ENCODE measurements at regions not wholly inside any gene's neighbourhood (a gene's known extent, or its start where the extent isn't known, plus 50 kb on each side); places are given as distances from the start of the nearest gene placed in this dataset.

DNA sequence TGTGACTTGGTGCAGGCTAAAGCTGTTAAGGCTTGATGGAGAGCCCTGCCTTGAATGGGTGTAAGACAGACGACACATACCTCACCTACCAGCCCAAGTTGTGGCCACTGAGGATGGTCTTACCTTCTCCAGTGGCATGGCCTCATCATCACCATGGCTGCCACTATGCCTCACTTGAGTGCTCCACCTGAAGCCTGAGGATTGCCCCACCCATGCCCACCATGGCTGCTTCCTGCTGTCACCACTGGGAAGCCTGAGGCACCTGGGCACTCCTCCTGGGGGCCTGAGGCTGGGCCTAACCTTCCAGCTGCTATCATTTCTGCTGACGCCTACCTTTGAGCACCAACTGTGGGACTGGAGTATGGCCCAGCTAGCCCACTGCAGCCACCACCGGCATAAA lies 1605.7 kb upstream of the FLRT2 start:
- TF ChIP-seq, protein P1, sequence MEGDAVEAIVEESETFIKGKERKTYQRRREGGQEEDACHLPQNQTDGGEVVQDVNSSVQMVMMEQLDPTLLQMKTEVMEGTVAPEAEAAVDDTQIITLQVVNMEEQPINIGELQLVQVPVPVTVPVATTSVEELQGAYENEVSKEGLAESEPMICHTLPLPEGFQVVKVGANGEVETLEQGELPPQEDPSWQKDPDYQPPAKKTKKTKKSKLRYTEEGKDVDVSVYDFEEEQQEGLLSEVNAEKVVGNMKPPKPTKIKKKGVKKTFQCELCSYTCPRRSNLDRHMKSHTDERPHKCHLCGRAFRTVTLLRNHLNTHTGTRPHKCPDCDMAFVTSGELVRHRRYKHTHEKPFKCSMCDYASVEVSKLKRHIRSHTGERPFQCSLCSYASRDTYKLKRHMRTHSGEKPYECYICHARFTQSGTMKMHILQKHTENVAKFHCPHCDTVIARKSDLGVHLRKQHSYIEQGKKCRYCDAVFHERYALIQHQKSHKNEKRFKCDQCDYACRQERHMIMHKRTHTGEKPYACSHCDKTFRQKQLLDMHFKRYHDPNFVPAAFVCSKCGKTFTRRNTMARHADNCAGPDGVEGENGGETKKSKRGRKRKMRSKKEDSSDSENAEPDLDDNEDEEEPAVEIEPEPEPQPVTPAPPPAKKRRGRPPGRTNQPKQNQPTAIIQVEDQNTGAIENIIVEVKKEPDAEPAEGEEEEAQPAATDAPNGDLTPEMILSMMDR (IDR thresholded peaks at IDR 0.05): no peak
- no peaks in the 10 kb centered on the region for H3K4me1 Mint-ChIP-seq
- no peaks in the 10 kb centered on the region for H3K4me1 ChIP-seq (ENCODE audit: control insufficient read depth, insufficient read depth, low read length)
- H3K36me3 ChIP-seq (ENCODE audit: control insufficient read depth, insufficient read depth, low read length): no peaks in the 10 kb centered on the region
- no peak overlapping the region for H3K4me3 Mint-ChIP-seq
- H3K27me3 ChIP-seq (ENCODE audit: control insufficient read depth, insufficient read depth, low read length): no peaks in the 10 kb centered on the region
- H3K27ac ChIP-seq (ENCODE audit: low read length): no peak overlapping the region
- intact Hi-C loops (cut with micrococcal nuclease): no loop called here
- ATAC-seq (no peak), DNase-seq (no peak)
- 84% methylated on average over 3 of the region's 3 CpGs for WGBS (ENCODE audit: insufficient coverage)
- H3K4me3 ChIP-seq (ENCODE audit: low read length): no peak overlapping the region
- H3K36me3 Mint-ChIP-seq: no peaks in the 10 kb centered on the region
- peaks cover 8% of the 10 kb centered on the region for H3K9me3 ChIP-seq (ENCODE audit: control insufficient read depth, insufficient read depth, low read length)
- H3K27ac Mint-ChIP-seq: no peak overlapping the region
- H3K27me3 Mint-ChIP-seq (ENCODE audit: low read depth in 2 of 2): no peaks in the 10 kb centered on the region
- H3K9me3 Mint-ChIP-seq: peaks cover 6% of the 10 kb centered on the region in 2 donors

DNA sequence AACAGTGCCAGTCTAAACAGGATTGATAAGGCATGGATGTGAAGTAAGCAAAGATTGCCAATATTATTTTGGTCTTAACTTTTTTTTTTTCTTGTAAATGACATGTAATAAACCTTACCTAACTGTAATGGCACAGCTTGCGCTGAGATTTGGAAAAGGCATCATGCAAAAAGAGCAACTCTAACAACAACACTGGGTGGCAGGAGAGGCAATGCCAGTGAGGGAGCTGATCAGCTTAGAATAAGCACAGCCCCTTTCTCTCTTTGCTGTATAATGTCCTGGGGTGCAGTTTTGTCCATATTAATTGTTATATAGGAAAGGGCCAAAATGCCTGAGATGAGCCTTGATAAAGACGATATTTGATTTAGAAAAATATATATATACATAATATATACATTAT lies 1589.7 kb upstream of the FLRT2 start:
- H3K4me1 ChIP-seq (ENCODE audit: control insufficient read depth, insufficient read depth, low read length): no peaks in the 10 kb centered on the region
- Mint-ChIP-seq H3K9me3 (peaks cover 6 to 8% of the 10 kb centered on the region in 2 donors), H3K27me3 (ENCODE audit: low read depth in 2 of 2) (no peaks in the 10 kb centered on the region), H3K4me1 (no peaks in the 10 kb centered on the region), H3K27ac (no peak overlapping the region), H3K36me3 (no peaks in the 10 kb centered on the region), H3K4me3 (no peak overlapping the region)
- H3K4me3 ChIP-seq (ENCODE audit: low read length): no peak overlapping the region
- TF ChIP-seq, protein P1 (IDR thresholded peaks at IDR 0.05): no peak
- H3K27me3 ChIP-seq (ENCODE audit: control insufficient read depth, insufficient read depth, low read length): no peaks in the 10 kb centered on the region
- DNase-seq (no peak), ATAC-seq (no peak)
- H3K9me3 ChIP-seq (ENCODE audit: control insufficient read depth, insufficient read depth, low read length): peaks cover 7% of the 10 kb centered on the region
- intact Hi-C loops (cut with micrococcal nuclease): no loop called here
- H3K27ac ChIP-seq (ENCODE audit: low read length): no peak overlapping the region
- H3K36me3 ChIP-seq (ENCODE audit: control insufficient read depth, insufficient read depth, low read length): no peaks in the 10 kb centered on the region
- 100% methylated on average over 1 of the region's 2 CpGs for WGBS (ENCODE audit: insufficient coverage)

DNA sequence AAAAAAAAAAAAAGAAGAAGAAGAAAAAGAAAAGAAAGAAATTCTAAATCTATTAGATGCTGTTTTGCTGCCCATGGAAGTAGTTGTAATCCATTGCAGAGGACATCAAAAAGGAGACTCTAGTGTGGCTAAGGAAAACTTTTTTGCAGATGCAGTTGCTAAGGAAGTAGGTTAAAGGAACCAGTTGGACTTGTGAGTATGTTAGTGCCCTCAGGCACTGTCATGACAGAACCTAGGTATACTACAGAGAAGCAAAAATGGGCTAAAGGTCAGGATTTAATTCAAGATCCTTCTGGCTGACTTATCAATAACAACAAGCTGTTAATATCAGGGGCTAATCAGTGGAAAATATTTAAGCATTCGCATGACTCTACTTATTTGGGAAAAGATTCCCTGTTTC lies 1571.6 kb upstream of the FLRT2 start:
- Histone ChIP-seq H3K27ac (ENCODE audit: low read length) (no peak overlapping the region), H3K4me1 (ENCODE audit: control insufficient read depth, insufficient read depth, low read length) (no peaks in the 10 kb centered on the region), H3K4me3 (ENCODE audit: low read length) (no peak overlapping the region), H3K36me3 (ENCODE audit: control insufficient read depth, insufficient read depth, low read length) (no peaks in the 10 kb centered on the region), H3K9me3 (ENCODE audit: control insufficient read depth, insufficient read depth, low read length) (no peaks in the 10 kb centered on the region), H3K27me3 (ENCODE audit: control insufficient read depth, insufficient read depth, low read length) (no peaks in the 10 kb centered on the region)
- intact Hi-C loops (cut with micrococcal nuclease): no loop called here
- H3K36me3 Mint-ChIP-seq: no peaks in the 10 kb centered on the region
- DNase-seq: no peak
- no peaks in the 10 kb centered on the region for H3K27me3 Mint-ChIP-seq (ENCODE audit: low read depth in 2 of 2)
- no peaks in the 10 kb centered on the region for H3K4me1 Mint-ChIP-seq
- 100% methylated on average over 1 of the region's 1 CpG for WGBS (ENCODE audit: insufficient coverage)
- no peak overlapping the region for H3K27ac Mint-ChIP-seq
- TF ChIP-seq, protein P1 (IDR thresholded peaks at IDR 0.05): no peak
- peaks cover 0 to 2% of the 10 kb centered on the region in 2 donors for H3K9me3 Mint-ChIP-seq
- ATAC-seq: no peak
- H3K4me3 Mint-ChIP-seq: no peak overlapping the region

DNA sequence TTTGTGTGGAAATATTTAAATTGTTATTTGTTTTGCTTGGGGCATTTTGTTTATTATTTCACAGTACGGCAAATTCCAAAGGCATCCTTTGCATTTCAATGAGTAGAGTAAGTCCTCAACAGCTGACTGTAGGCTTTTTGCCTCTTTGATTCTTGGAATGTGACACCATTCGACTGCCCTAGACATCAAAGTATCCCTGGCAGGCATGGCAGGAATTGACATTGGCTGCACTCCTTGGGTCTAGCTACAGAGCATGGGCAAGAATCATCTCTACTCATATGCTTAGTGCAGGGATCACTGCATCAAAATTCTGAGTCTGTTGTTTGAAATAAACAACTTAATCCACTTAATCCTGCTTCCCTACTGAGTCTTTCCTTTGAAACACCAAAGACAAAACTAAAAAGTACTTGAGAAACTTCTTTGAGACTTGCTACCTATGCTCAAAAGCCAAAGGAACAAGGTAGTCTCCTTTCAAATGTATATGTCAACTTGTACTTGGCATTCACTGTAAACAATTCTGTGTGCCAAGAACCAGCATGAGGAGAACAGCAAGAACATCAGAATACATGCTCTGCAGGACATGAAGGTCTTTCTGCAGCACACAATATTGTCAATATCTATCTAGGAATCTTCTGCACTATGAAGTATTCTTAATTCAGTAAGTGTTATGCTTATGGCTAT lies 1569.0 kb upstream of the FLRT2 start:
- intact Hi-C loops (cut with micrococcal nuclease): no loop called here
- Mint-ChIP-seq H3K4me1 (no peaks in the 10 kb centered on the region), H3K27me3 (ENCODE audit: low read depth in 2 of 2) (no peaks in the 10 kb centered on the region), H3K4me3 (no peak overlapping the region), H3K27ac (no peak overlapping the region), H3K9me3 (peaks cover 2 to 4% of the 10 kb centered on the region in 2 donors), H3K36me3 (no peaks in the 10 kb centered on the region)
- no peaks in the 10 kb centered on the region for H3K36me3 ChIP-seq (ENCODE audit: control insufficient read depth, insufficient read depth, low read length)
- DNase-seq: no peak
- H3K27ac ChIP-seq (ENCODE audit: low read length): no peak overlapping the region
- TF ChIP-seq, protein P1 (IDR thresholded peaks at IDR 0.05): no peak
- ATAC-seq: no peak
- WGBS (ENCODE audit: insufficient coverage): 65% methylated on average over 2 of the region's 2 CpGs
- H3K4me3 ChIP-seq (ENCODE audit: low read length): no peak overlapping the region
- no peaks in the 10 kb centered on the region for H3K4me1 ChIP-seq (ENCODE audit: control insufficient read depth, insufficient read depth, low read length)
- no peaks in the 10 kb centered on the region for H3K27me3 ChIP-seq (ENCODE audit: control insufficient read depth, insufficient read depth, low read length)
- no peaks in the 10 kb centered on the region for H3K9me3 ChIP-seq (ENCODE audit: control insufficient read depth, insufficient read depth, low read length)

All from natural killer cell (primary cell).